Right cardiac atrium (tissue), 5 donors: ENCODE measurements at regions not wholly inside any gene's neighbourhood (a gene's known extent, or its start where the extent isn't known, plus 50 kb on each side); places are given as distances from the start of the nearest gene placed in this dataset.

Source experiments
- ATAC-seq, 2 donors: fragments of 200-7000 bp; cut with Tn5 transposase; one replicate each; pipeline versions ENCODE4 v1.8.0 to v1.9.1; 2020; ENCODE audit warnings: moderate library complexity in 2 of 2, mild to moderate bottlenecking in 1 of 2
- DNase-seq, 3 donors: peaks; one replicate each; pipeline ENCODE4 v3.0.0-alpha.2; 2020
- H3K27ac ChIP-seq: one replicate; pipeline ENCODE4 v1.5.1; 2013; ENCODE audit warnings: mild to moderate bottlenecking, low read length, control low read depth, moderate library complexity
- H3K27me3 ChIP-seq: one replicate; pipeline ENCODE4 v1.6.1; 2013; ENCODE audit not compliant: control insufficient read depth, insufficient read depth
- H3K4me1 ChIP-seq: one replicate; pipeline ENCODE4 v1.6.1; 2013; ENCODE audit warnings: low read length; ENCODE audit not compliant: control insufficient read depth, insufficient read depth
- H3K4me3 ChIP-seq: one replicate; pipeline ENCODE4 v1.5.1; 2013; ENCODE audit warnings: low read length, control low read depth
- H3K9me3 ChIP-seq: one replicate; pipeline ENCODE4 v1.6.1; 2013; ENCODE audit warnings: low read length; ENCODE audit not compliant: control insufficient read depth
- WGBS: extraction: QIAGEN DNeasy Blood & Tissue Kit; methylation state at CpG from one replicate; pipeline ENCODE4 v1.1.7; 2013; 5-methylcytosine and 5-hydroxymethylcytosine counted together
- intact Hi-C, 4 donors: fragments of 100-400 bp; cut with DNase I; formaldehyde crosslinking; loops; one replicate each; pipeline versions ENCODE4 v1.11.0 to v1.14.0; 2022 to 2023
- donor health status: healthy with polysubstance abuse.
- donor health status: DM: no; HTN: yes; CAD: no.
- donor health status: DM: no; HTN: no; CAD: no.
- donor health status: DM: no; HTN: yes; CAD: no; lungs with severe emphysema.
- donor health status: DM: yes; HTN: yes; CAD: no.

DNA sequence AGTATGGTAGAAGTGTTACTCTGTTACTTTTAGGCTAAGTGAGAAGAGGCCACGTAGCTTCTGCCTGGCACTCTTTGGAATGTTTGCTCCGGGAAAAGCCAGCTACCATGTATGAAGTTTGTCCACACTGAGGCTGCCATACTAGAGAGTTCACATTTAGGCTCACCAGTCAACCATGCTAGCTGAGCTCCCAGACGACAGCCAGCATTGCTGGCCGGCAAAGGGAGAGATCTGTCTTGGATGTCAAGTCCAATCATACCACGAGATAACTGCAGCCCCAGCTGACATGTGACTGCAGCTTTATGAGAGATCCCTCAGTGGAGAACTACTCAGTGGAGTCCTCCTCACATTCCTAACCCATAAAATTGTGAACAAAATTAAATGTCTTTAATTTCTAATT is 321.2 kb upstream of the F9 start:
- no peaks in the 10 kb centered on the region for H3K27me3 ChIP-seq
- no peak for ATAC-seq
- intact Hi-C loops, result no loop called here

DNA sequence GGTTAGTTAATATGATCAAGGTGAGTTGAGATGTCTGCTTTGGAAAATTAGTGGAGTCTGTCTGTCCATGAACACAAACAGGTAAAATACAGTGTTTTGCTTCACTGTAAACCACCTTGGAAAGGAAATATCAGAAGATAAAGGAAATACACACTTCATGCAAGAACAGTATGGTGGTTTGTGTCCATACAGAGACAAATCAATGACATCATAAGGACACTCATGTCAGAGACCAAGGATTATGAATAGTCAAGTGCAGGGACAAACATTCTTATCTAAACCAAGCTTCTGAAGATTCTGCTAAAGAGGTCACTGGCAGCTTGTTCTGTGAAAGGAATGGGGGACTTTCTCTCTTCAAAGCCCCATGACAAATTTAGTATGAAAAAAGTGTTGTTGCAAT is 322.9 kb upstream of the F9 start:
- no peak for ATAC-seq
- DNase-seq, result no peak
- Histone ChIP-seq H3K9me3 (no peaks in the 10 kb centered on the region), H3K4me3 (no peak overlapping the region), H3K4me1 (no peaks in the 10 kb centered on the region), H3K27ac (no peak overlapping the region), H3K27me3 (no peaks in the 10 kb centered on the region)
- intact Hi-C loops, result no loop called here

More for the DNA sequence above, 321.2 kb upstream of the F9 start:
- Histone ChIP-seq H3K9me3 (no peaks in the 10 kb centered on the region), H3K4me1 (no peaks in the 10 kb centered on the region), H3K27ac (no peak overlapping the region), H3K4me3 (no peak overlapping the region)
- 36% methylated on average over 5 of the region's 5 CpGs for WGBS
- DNase-seq, result no peak

DNA sequence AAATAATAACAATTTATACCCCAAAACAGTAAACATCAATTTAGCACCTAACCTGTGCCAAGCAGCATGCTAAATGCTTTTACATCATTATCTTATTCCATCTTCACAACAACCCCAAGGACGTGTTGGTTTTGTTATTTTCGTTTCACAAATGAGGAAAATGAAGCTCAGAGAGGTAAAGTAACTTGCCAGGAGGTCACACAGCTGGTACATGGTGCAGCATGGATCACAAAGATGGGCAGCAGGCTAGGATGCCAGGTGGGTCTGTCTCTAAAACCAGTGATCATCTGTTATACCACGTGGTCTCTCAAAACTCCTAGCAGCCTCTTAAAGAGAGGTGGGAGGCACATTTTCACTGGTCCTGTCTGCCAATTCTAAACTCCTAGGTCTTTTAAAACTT is 323.6 kb upstream of the F9 start:
- ATAC-seq (no peak), DNase-seq (no peak)
- WGBS, result 65% methylated on average over 3 of the region's 3 CpGs
- Histone ChIP-seq H3K4me1 (no peaks in the 10 kb centered on the region), H3K4me3 (no peak overlapping the region), H3K9me3 (no peaks in the 10 kb centered on the region), H3K27ac (no peak overlapping the region), H3K27me3 (no peaks in the 10 kb centered on the region)
- intact Hi-C loops, result no loop called here

DNA sequence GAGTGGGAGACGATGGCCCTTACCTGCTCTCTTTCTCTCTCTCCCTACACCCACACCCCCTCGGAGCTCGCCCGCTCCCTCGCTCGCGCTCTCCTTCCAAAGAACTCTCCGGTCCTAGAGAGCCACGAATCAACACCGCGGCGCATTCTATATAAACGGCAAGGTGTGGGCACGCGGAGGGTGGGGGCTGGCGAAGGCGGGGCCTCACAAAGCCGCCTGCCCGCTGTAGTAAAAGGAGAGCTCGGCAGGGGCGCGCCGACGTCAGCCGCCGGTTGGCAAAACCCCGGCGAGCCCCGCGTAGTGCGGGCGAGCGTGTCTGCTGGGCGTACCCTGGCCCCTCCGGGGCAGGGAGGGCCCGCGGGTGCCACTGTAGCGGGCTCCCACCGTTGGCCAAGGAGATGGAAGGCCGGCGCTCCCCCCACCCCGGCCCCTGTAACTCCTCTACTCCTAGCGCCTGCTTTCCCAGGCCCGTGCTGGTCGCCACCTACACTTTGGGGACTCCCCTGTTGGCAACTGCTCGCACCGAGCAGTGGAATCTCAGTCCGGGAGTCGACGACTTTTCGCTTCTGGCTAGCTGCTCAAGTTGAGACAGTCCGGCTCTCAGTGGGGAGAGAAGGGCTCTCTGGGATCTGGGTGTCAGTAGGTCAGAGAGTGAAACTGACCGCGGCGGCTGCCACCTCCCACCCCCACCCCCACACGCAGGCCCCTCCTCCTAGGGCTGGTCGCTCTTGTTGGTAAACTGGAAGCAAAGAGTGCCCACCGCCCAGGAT is 325.5 kb upstream of the F9 start:
- under 1% methylated on average over 58 of the region's 58 CpGs for WGBS
- no peaks in the 10 kb centered on the region for H3K9me3 ChIP-seq
- ATAC-seq (peak in 1 of 2 donors; percentile 63), DNase-seq (peak; percentile 16 to 66 (median 39))
- H3K27ac ChIP-seq, result no peak overlapping the region
- no peaks in the 10 kb centered on the region for H3K27me3 ChIP-seq
- no peaks in the 10 kb centered on the region for H3K4me1 ChIP-seq
- peak overlapping the region; percentile 71 for H3K4me3 ChIP-seq
- intact Hi-C loops, result no loop called here

DNA sequence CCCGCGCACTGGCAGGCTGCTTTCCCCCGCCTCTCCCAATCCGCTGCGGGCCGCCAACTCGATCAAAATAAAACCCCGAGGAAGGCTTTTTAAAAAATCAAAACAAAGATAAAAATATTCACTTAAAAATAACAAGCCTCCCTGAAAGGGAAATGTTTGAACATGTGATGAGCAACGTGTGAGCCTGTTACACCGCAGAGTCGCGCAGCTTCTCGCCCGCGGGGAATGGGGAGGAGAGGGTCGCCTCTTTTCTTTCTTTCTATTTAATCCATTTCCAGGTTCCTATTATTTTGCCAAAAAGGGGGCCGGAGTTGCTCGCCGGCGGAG is 326.0 kb upstream of the F9 start:
- peak overlapping the region; percentile 71 for H3K4me3 ChIP-seq
- intact Hi-C loops, result no loop called here
- no peak overlapping the region for H3K27ac ChIP-seq
- no peaks in the 10 kb centered on the region for H3K27me3 ChIP-seq
- WGBS, result 1% methylated on average over 20 of the region's 20 CpGs
- H3K9me3 ChIP-seq, result no peaks in the 10 kb centered on the region
- H3K4me1 ChIP-seq, result no peaks in the 10 kb centered on the region
- no peak for DNase-seq
- no peak for ATAC-seq

DNA sequence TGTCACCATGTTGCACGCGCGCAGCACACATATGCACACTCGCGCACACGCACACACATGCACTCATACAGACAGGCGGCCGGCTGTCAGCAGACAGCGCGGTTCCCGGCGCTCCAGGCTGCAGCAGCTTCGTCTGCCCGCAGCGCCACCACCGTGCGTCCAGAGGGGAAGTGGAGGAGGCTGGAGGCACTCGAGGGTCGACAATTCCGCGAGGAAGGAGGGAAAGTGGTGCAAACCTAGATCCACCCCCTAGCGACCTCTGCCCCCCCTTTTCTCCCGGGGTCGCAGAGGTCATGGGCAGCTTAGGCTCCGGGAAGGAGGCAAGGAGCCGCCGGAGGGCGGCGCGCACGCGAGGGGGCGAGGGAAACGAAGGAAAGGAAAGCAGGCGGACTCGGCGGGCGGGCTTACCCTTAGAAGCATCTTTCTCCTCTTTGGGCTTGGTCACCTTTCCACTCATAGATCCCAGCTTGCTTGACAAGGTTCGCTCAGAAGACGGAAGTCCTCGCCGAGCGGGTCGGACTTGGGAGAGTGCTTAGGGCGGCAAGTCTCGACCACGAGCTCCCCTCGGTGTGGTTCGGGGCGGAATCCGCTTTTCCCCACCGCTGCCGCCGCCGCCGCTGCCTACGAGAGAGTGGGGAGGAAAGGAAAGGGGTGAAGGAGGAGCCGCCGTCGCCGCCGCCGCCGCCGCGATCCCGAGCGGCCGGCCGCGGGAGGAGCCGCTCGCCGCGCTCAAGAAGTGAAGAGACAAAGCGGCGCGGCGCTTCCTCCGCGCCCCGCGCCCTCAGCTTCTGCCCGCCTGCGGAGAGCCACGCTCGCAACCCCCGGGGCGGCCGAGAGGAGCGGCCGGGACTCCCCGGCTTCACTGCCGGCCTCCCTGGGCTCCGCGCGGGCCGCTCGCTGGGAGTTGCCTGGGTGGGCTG is 326.6 kb upstream of the F9 start:
- 1% methylated on average over 94 of the region's 99 CpGs for WGBS
- peak in 2 of 3 donors; percentile 49 to 52 for DNase-seq
- Histone ChIP-seq H3K27ac (no peak overlapping the region), H3K27me3 (no peaks in the 10 kb centered on the region), H3K4me3 (peak overlapping the region; percentile 71), H3K4me1 (no peaks in the 10 kb centered on the region), H3K9me3 (no peaks in the 10 kb centered on the region)
- ATAC-seq, result peak in 1 of 2 donors; percentile 39
- intact Hi-C loops, result no loop called here

DNA sequence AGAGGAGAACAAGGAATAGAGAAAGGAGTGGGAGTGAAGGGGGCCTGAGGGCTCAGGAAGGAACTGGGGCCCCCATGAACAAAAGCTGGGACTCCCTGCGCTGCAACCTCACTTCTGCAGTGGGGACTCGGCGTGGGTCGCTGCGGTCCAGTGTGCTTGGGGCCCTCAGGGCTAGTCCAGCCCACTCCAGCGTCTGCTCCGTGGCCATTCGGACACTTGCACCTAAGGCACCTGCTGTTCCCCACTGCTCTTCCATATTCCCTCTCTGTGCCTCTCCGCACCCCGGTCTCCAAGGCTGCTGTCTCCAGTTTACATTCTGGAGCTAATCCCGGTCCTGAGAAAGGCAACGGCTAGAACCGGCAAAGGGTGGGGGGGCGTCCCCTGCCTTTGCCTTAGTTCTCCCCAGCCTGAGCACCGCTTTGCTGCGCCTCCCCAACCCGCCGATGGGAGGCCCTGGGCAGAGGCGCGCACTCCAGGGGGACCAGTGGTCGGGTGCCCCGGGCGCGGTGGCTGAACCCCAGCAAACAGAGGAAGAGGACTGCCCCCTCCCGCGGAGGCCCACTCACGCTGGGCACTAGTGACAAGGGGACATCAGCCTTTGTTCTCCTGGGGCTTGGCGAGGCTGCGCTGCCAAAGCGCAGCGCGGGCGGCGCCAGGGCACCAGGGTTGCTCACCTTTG is 327.7 kb upstream of the F9 start:
- ATAC-seq (no peak), DNase-seq (peak in 2 of 3 donors; percentile 15 to 53)
- Histone ChIP-seq H3K27ac (no peak overlapping the region), H3K4me3 (no peak overlapping the region), H3K4me1 (no peaks in the 10 kb centered on the region), H3K9me3 (no peaks in the 10 kb centered on the region), H3K27me3 (no peaks in the 10 kb centered on the region)
- intact Hi-C loops, result no loop called here
- WGBS, result 17% methylated on average over 34 of the region's 34 CpGs

DNA sequence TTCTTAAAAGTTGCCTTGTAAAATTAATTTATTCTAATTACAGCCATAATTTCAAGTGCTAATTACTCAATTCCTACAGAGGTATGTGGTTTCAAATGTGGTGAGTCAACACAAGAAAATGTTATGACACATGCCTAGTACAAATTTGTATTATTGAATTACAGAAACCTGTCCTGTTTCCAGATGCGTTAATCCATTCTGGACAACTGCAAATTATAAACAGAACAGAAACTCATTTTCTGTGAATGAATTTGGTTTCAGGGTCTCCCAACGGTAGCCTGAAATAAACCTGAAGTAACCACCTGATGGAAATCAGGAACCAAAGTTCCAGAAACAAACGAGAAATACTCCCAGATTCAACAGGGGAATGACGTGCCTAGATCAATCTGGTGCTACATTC is 328.6 kb upstream of the F9 start:
- H3K27ac ChIP-seq, result no peak overlapping the region
- no peaks in the 10 kb centered on the region for H3K4me1 ChIP-seq
- intact Hi-C loops, result no loop called here
- no peaks in the 10 kb centered on the region for H3K9me3 ChIP-seq
- no peak overlapping the region for H3K4me3 ChIP-seq
- H3K27me3 ChIP-seq, result no peaks in the 10 kb centered on the region
- ATAC-seq, result no peak
- no peak for DNase-seq
- WGBS, result 82% methylated on average over 4 of the region's 4 CpGs

DNA sequence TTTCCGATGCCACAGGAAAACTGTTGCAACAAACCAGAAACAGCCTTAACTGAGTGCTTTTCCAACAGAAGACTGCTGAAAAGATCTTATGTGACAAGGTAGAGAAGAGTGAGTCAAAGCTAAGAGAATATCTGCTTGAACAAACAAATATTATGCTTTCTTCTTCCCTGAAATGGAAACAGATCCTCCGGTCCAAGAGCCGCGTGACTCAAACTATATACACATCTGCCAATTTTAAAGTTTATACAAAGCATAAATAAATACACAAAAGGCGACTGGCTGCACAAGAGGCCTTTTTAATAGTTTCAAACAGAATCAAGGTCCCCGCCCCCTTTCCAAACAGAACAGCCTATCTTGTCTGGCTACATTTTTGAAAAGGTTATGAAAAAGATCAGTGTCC is 329.7 kb upstream of the F9 start:
- Histone ChIP-seq H3K9me3 (no peaks in the 10 kb centered on the region), H3K4me1 (no peaks in the 10 kb centered on the region), H3K27ac (no peak overlapping the region), H3K27me3 (no peaks in the 10 kb centered on the region), H3K4me3 (no peak overlapping the region)
- ATAC-seq (no peak), DNase-seq (no peak)
- intact Hi-C loops, result no loop called here
- WGBS, result 63% methylated on average over 6 of the region's 6 CpGs

DNA sequence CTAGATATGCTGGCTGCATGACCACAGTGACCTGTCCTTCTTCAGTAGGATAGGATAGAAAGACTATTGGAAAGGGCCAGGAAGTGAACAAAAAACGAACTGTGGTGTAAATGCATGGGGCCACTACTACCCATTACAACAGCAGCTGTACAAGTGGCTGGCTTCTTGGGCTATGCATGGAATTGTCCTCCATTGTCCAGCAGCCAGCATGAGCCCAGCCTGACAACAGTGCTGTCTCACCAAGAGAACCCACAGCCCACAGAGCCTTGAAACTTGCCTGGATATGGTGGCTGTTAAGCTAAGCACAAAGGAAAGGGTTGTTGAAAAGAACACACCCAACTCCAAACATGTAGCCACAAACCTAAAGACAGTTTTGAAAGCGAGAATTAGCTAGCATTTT is 330.2 kb upstream of the F9 start:
- Histone ChIP-seq H3K4me1 (no peaks in the 10 kb centered on the region), H3K27ac (no peak overlapping the region), H3K9me3 (no peaks in the 10 kb centered on the region), H3K27me3 (no peaks in the 10 kb centered on the region), H3K4me3 (no peak overlapping the region)
- DNase-seq, result no peak
- no peak for ATAC-seq
- intact Hi-C loops, result no loop called here
- 58% methylated on average over 2 of the region's 2 CpGs for WGBS

DNA sequence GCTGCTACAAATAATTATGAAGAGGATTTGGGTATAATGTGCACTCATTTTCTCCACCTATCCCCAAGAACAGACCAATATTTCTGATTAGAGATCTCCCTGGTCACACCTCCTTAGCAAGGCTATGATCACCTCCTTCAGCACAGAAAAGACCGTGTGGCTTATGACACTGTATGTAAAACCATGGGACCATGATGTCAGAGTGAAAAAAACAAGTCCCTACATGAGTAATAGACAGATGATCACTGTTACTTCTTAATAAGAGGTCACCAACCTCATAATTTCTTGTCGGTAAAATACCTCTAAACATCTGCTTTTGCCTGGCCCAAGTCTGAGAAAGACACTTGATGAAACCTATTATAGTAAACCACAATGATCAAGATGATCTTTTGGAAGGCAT is 330.6 kb upstream of the F9 start:
- intact Hi-C loops, result no loop called here
- no peak for DNase-seq
- no peak overlapping the region for H3K4me3 ChIP-seq
- H3K9me3 ChIP-seq, result no peaks in the 10 kb centered on the region
- H3K27me3 ChIP-seq, result no peaks in the 10 kb centered on the region
- no peaks in the 10 kb centered on the region for H3K4me1 ChIP-seq
- no peak overlapping the region for H3K27ac ChIP-seq
- WGBS, result 89% methylated on average over 2 of the region's 2 CpGs
- no peak for ATAC-seq
